Caco-2 (cell line): ENCODE measurements at regions not wholly inside any gene's neighbourhood (a gene's known extent, or its start where the extent isn't known, plus 50 kb on each side); places are given as distances from the start of the nearest gene placed in this dataset.
A peak's percentile ranks its signal among the peaks of the same experiment; 100 is the strongest.
"Not testable (repeated sequence)": the region's sequence is repeated elsewhere in the genome, so short reads cannot be mapped to it uniquely, and the experiment has no call there.

Experiments
- BruUV-seq: library from RNA; stranded (reverse); fragments of 400-500 nt; replicated peaks from 2 replicates; lab custom pipeline; 2021; lab: Mats Ljungman, UMichigan
- CTCF ChIA-PET: fragments of 300-600 bp; sonication (Branson Sonifier 250); formaldehyde crosslinking; loops from one replicate; lab custom pipeline; 2022; ENCODE audit warnings: antibody characterized with exemption; lab: Charles Lee
- POLR2A ChIA-PET: fragments of 300-600 bp; sonication (Branson Sonifier 250); formaldehyde crosslinking; loops from one replicate; lab custom pipeline; 2022; ENCODE audit warnings: antibody characterized with exemption; lab: Charles Lee
- DNase-seq, 2 experiments: peaks; one replicate each; pipeline versions ENCODE4 v3.0.0 to v3.0.0-alpha.2; 2020 to 2022
- H3K27me3 ChIP-seq: replicated peaks from 2 replicates; pipeline ENCODE4 v1.6.0; 2011; ENCODE audit warnings: low read length; ENCODE audit not compliant: control insufficient read depth, insufficient read depth
- H3K36me3 ChIP-seq: 2 replicates; pipeline ENCODE4 v1.5.1; 2011; ENCODE audit warnings: low read length; ENCODE audit not compliant: control insufficient read depth, insufficient read depth
- H3K4me1 ChIP-seq: fragments of 250-450 bp; sonication (Bioruptor Pico); 2 replicates; pipeline ENCODE4 v1.5.1; 2020; ENCODE audit warnings: mild to moderate bottlenecking
- H3K4me3 ChIP-seq: 2 replicates; pipeline ENCODE4 v1.5.1; 2011; ENCODE audit warnings: low read depth, mild to moderate bottlenecking, control low read depth, low read length
- H3K9me3 ChIP-seq: fragments of 250-450 bp; sonication (Bioruptor Pico); 2 replicates; pipeline ENCODE4 v1.5.1; 2020; ENCODE audit warnings: mild to moderate bottlenecking, moderate library complexity
- H3K27ac Mint-ChIP-seq: one replicate; pipeline ENCODE4 v1.8.0; 2022; ENCODE audit warnings: mixed read lengths; ENCODE audit not compliant: unreplicated experiment
- H3K27me3 Mint-ChIP-seq: one replicate; pipeline ENCODE4 v1.8.0; 2022; ENCODE audit warnings: mixed read lengths; ENCODE audit not compliant: insufficient read depth, unreplicated experiment
- H3K36me3 Mint-ChIP-seq: one replicate; pipeline ENCODE4 v1.8.0; 2022; ENCODE audit warnings: mild to moderate bottlenecking, mixed read lengths; ENCODE audit not compliant: insufficient read depth, unreplicated experiment
- H3K4me1 Mint-ChIP-seq: one replicate; pipeline ENCODE4 v1.8.0; 2022; ENCODE audit warnings: low read depth, mixed read lengths; ENCODE audit not compliant: unreplicated experiment
- H3K4me3 Mint-ChIP-seq: one replicate; pipeline ENCODE4 v1.8.0; 2022; ENCODE audit warnings: mild to moderate bottlenecking, moderate library complexity, mixed read lengths; ENCODE audit not compliant: unreplicated experiment
- H3K9me3 Mint-ChIP-seq: one replicate; pipeline ENCODE4 v1.8.0; 2022; ENCODE audit warnings: mixed read lengths; ENCODE audit not compliant: unreplicated experiment
- CTCF ChIP-seq, 2 experiments: fragments of 200-600 bp in 1 of 2; IDR thresholded peaks; 1 replicate in 1 of 2; 2 replicates in 1 of 2; pipeline versions ENCODE4 v1.5.1 to v1.8.0; 2011 to 2022; ENCODE audit warnings: antibody characterized with exemption in 1 of 2, control low read depth in 1 of 2, inconsistent platforms in 1 of 2, low read depth in 1 of 2, low read length in 1 of 2, mild to moderate bottlenecking in 1 of 2, moderate library complexity in 1 of 2; ENCODE audit not compliant: insufficient read depth in 1 of 2, severe bottlenecking in 1 of 2, unreplicated experiment in 1 of 2
- intact Hi-C: fragments of 100-400 bp; cut with micrococcal nuclease; formaldehyde crosslinking; loops from one replicate; pipeline ENCODE4 v1.10.0; 2022; ENCODE audit not compliant: unreplicated experiment

- H3K4me1 Mint-ChIP-seq = no peaks in the 10 kb centered on the region
- H3K4me1 ChIP-seq = no peaks in the 10 kb centered on the region
- no peaks in the 10 kb centered on the region for H3K36me3 Mint-ChIP-seq
- no peaks in the 10 kb centered on the region for H3K27me3 ChIP-seq
- no peak for DNase-seq
- ChIA-PET POLR2A (no interaction called here), CTCF (no interaction called here)
- no peak overlapping the region for H3K27ac Mint-ChIP-seq
- no peaks in the 10 kb centered on the region for H3K9me3 ChIP-seq
- H3K4me3 Mint-ChIP-seq = no peak overlapping the region
- no TSS peak for BruUV-seq
- no peaks in the 10 kb centered on the region for H3K9me3 Mint-ChIP-seq
- no peak for TF ChIP-seq CTCF (IDR thresholded peaks at IDR 0.05; ENCODE audit: insufficient read depth in 1 of 2, low read depth in 1 of 2, low read length in 1 of 2, severe bottlenecking in 1 of 2, unreplicated experiment in 1 of 2)
- intact Hi-C loops = no loop called here
- H3K36me3 ChIP-seq = no peaks in the 10 kb centered on the region
- H3K27me3 Mint-ChIP-seq = no peaks in the 10 kb centered on the region
- H3K4me3 ChIP-seq = no peak overlapping the region
Observed at GRCh38 chr6:115190534-115190933, 847.7 kb upstream of the HS3ST5 start.

- H3K4me3 Mint-ChIP-seq, DNase-seq, H3K4me3 ChIP-seq, H3K36me3 ChIP-seq, BruUV-seq, H3K9me3 Mint-ChIP-seq, H3K4me1 ChIP-seq, H3K9me3 ChIP-seq, H3K27me3 ChIP-seq, H3K27ac Mint-ChIP-seq, H3K36me3 Mint-ChIP-seq, CTCF ChIA-PET, intact Hi-C loops, POLR2A ChIA-PET, H3K27me3 Mint-ChIP-seq, H3K4me1 Mint-ChIP-seq: not testable (repeated sequence)
Observed at GRCh38 chr6:115175456-115175855, 832.6 kb upstream of the HS3ST5 start.

- CTCF ChIA-PET, H3K36me3 ChIP-seq, H3K4me1 Mint-ChIP-seq, POLR2A ChIA-PET, H3K27ac Mint-ChIP-seq, H3K4me3 Mint-ChIP-seq, intact Hi-C loops, H3K36me3 Mint-ChIP-seq, H3K4me1 ChIP-seq, BruUV-seq, H3K9me3 Mint-ChIP-seq, H3K4me3 ChIP-seq, H3K9me3 ChIP-seq, H3K27me3 ChIP-seq: not testable (repeated sequence)
- peak in 1 of 2 experiments; percentile 21 for TF ChIP-seq CTCF (IDR thresholded peaks at IDR 0.05; ENCODE audit: insufficient read depth in 1 of 2, low read depth in 1 of 2, low read length in 1 of 2, severe bottlenecking in 1 of 2, unreplicated experiment in 1 of 2)
- DNase-seq = peak in 1 of 2 experiments; percentile 23
- peaks cover 15% of the 10 kb centered on the region for H3K27me3 Mint-ChIP-seq
Observed at GRCh38 chr6:115165912-115166311, 823.1 kb upstream of the HS3ST5 start.

DNA sequence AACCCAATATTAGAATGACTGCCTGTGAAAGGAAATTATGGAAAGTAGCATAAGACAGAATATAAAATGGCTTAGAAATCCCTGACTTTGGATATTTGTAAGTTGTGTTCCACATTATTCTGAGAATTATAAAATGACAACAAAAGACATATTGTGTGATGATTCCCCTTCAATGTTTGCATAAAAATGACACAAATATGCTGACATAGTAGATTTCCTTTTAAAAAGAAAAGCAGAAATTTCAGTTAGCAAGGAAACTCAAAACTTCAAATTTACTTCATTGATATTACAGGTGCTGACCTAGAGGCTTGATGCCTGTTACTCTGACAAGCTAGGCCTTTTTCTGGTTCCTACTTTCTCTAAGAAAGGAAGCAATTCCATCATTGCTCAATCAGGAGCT lies 816.9 kb upstream of the HS3ST5 start:
- H3K9me3 ChIP-seq = no peaks in the 10 kb centered on the region
- Mint-ChIP-seq H3K36me3 (no peaks in the 10 kb centered on the region), H3K4me1 (no peaks in the 10 kb centered on the region), H3K9me3 (no peaks in the 10 kb centered on the region), H3K4me3 (no peak overlapping the region), H3K27me3 (peaks cover 5% of the 10 kb centered on the region), H3K27ac (no peak overlapping the region)
- TF ChIP-seq CTCF (IDR thresholded peaks at IDR 0.05; ENCODE audit: insufficient read depth in 1 of 2, low read depth in 1 of 2, low read length in 1 of 2, severe bottlenecking in 1 of 2, unreplicated experiment in 1 of 2) = no peak
- no peaks in the 10 kb centered on the region for H3K36me3 ChIP-seq
- no TSS peak for BruUV-seq
- ChIA-PET CTCF (no interaction called here), POLR2A (no interaction called here)
- no peaks in the 10 kb centered on the region for H3K4me1 ChIP-seq
- DNase-seq = no peak
- no peak overlapping the region for H3K4me3 ChIP-seq
- intact Hi-C loops = no loop called here
- H3K27me3 ChIP-seq = no peaks in the 10 kb centered on the region
